MM.1S (cell line): ENCODE measurements at regions not wholly inside any gene's neighbourhood (a gene's known extent, or its start where the extent isn't known, plus 50 kb on each side); places are given as distances from the start of the nearest gene placed in this dataset.

ENCODE experiments used
- EZH2 ChIP-seq: fragments of 300-600 bp; sonication (generic); optimal IDR thresholded peaks from 2 replicates; pipeline ENCODE3; 2017; ENCODE audit warnings: low read depth, mild to moderate bottlenecking, antibody characterized with exemption, low read length, mixed read lengths
- EZH2phosphoT487 ChIP-seq: fragments of 300-600 bp; sonication (generic); IDR thresholded peaks from 2 replicates; pipeline ENCODE4 v1.6.1; 2018; ENCODE audit warnings: antibody characterized with exemption, low read length
- TF ChIP-seq, protein P1 (sequence below): fragments of 300-600 bp; sonication (generic); IDR thresholded peaks from 2 replicates; pipeline ENCODE4 v1.5.1; 2016; ENCODE audit warnings: antibody characterized with exemption, low read length, mixed read lengths

DNA sequence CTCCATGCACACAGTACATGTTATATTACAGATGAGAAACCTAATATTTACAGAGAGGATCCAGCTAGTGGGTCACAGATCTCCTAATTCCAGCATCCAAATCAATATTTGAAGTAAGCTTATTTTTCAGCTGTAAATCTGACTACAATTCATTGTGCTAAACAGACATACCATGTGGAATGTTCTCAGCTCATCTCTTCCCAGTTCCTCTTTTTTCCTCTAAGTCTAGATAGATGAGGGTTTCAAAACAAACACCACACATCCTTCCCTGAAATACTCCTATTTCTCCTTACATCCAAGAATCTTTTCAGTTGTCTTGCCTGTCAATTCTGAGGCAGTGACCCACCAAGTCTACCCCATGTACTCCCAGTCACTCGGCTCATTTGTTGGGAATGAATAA, 200.7 kb upstream of the PIK3C3 start:
- TF ChIP-seq, protein P1, sequence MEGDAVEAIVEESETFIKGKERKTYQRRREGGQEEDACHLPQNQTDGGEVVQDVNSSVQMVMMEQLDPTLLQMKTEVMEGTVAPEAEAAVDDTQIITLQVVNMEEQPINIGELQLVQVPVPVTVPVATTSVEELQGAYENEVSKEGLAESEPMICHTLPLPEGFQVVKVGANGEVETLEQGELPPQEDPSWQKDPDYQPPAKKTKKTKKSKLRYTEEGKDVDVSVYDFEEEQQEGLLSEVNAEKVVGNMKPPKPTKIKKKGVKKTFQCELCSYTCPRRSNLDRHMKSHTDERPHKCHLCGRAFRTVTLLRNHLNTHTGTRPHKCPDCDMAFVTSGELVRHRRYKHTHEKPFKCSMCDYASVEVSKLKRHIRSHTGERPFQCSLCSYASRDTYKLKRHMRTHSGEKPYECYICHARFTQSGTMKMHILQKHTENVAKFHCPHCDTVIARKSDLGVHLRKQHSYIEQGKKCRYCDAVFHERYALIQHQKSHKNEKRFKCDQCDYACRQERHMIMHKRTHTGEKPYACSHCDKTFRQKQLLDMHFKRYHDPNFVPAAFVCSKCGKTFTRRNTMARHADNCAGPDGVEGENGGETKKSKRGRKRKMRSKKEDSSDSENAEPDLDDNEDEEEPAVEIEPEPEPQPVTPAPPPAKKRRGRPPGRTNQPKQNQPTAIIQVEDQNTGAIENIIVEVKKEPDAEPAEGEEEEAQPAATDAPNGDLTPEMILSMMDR: no peak
- no peak for TF ChIP-seq EZH2
- TF ChIP-seq EZH2phosphoT487: no peak
